ENCODE measurements at regions not wholly inside any gene's neighbourhood (a gene's known extent, or its start where the extent isn't known, plus 50 kb on each side); places are given as distances from the start of the nearest gene placed in this dataset.

DNA sequence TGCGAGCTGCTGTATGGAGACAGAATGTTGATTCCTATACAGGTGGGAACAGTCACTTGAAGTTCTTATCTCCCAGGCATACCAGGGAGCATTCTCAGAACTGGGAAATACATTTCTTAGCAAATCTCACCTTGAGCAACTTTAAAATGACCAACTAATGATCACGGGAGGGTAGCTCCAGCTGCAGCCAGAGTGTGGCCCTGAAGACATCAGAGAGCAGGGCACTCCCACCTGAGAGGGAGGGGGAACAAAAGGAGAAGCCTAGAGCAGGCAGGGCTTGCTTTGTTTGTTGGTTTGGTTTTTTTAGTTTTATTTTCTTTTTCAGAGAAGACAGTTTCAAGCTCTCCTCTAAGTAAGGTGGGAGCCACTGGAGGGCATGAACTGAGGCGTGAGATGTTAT lies 101.1 kb downstream of the OTX2 start:
- TF ChIP-seq, protein P1, sequence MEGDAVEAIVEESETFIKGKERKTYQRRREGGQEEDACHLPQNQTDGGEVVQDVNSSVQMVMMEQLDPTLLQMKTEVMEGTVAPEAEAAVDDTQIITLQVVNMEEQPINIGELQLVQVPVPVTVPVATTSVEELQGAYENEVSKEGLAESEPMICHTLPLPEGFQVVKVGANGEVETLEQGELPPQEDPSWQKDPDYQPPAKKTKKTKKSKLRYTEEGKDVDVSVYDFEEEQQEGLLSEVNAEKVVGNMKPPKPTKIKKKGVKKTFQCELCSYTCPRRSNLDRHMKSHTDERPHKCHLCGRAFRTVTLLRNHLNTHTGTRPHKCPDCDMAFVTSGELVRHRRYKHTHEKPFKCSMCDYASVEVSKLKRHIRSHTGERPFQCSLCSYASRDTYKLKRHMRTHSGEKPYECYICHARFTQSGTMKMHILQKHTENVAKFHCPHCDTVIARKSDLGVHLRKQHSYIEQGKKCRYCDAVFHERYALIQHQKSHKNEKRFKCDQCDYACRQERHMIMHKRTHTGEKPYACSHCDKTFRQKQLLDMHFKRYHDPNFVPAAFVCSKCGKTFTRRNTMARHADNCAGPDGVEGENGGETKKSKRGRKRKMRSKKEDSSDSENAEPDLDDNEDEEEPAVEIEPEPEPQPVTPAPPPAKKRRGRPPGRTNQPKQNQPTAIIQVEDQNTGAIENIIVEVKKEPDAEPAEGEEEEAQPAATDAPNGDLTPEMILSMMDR (IDR thresholded peaks at IDR 0.05; ENCODE audit: poor library complexity): no peak
- TF ChIP-seq EZH2 (IDR thresholded peaks at IDR 0.05; ENCODE audit: borderline replicate concordance): no peak

Measured in hepatocyte (in vitro differentiated cells).